HEK293T (cell line): ENCODE measurements at regions not wholly inside any gene's neighbourhood (a gene's known extent, or its start where the extent isn't known, plus 50 kb on each side); places are given as distances from the start of the nearest gene placed in this dataset.

ENCODE experiments used
- BHLHE40 ChIP-seq: fragments of 450-650 bp; IDR thresholded peaks from 2 replicates; pipeline ENCODE4 v1.6.1; 2016; ENCODE audit warnings: mild to moderate bottlenecking, moderate library complexity, borderline replicate concordance
- FOXA1 ChIP-seq: fragments of 450-650 bp; IDR thresholded peaks from 2 replicates; pipeline ENCODE4 v1.6.1; 2016; ENCODE audit warnings: mild to moderate bottlenecking
- FOXK2 ChIP-seq: fragments of 450-650 bp; IDR thresholded peaks from 2 replicates; pipeline ENCODE4 v1.6.1; 2016; ENCODE audit warnings: mild to moderate bottlenecking
- FOXM1 ChIP-seq: fragments of 450-650 bp; IDR thresholded peaks from 2 replicates; pipeline ENCODE4 v1.6.1; 2017; ENCODE audit warnings: mild to moderate bottlenecking, borderline replicate concordance
- HDGF ChIP-seq: fragments of 450-650 bp; IDR thresholded peaks from 2 replicates; pipeline ENCODE4 v1.6.1; 2017; ENCODE audit warnings: antibody characterized with exemption, borderline replicate concordance
- L3MBTL2 ChIP-seq: fragments of 450-650 bp; conservative IDR thresholded peaks from 2 replicates; pipeline ENCODE4 v1.6.1; 2016; ENCODE audit warnings: mild to moderate bottlenecking
- NFRKB ChIP-seq: fragments of 450-650 bp; IDR thresholded peaks from 2 replicates; pipeline ENCODE4 v1.6.1; 2016; ENCODE audit warnings: mild to moderate bottlenecking, moderate library complexity
- SUZ12 ChIP-seq: fragments of 450-650 bp; IDR thresholded peaks from 2 replicates; pipeline ENCODE4 v1.6.1; 2016; ENCODE audit warnings: mild to moderate bottlenecking
- TARDBP ChIP-seq: fragments of 450-650 bp; IDR thresholded peaks from 2 replicates; pipeline ENCODE4 v1.6.1; 2016
- TF ChIP-seq, protein P1 (sequence below): fragments of 450-650 bp; IDR thresholded peaks from 2 replicates; pipeline ENCODE4 v1.6.1; 2016

DNA sequence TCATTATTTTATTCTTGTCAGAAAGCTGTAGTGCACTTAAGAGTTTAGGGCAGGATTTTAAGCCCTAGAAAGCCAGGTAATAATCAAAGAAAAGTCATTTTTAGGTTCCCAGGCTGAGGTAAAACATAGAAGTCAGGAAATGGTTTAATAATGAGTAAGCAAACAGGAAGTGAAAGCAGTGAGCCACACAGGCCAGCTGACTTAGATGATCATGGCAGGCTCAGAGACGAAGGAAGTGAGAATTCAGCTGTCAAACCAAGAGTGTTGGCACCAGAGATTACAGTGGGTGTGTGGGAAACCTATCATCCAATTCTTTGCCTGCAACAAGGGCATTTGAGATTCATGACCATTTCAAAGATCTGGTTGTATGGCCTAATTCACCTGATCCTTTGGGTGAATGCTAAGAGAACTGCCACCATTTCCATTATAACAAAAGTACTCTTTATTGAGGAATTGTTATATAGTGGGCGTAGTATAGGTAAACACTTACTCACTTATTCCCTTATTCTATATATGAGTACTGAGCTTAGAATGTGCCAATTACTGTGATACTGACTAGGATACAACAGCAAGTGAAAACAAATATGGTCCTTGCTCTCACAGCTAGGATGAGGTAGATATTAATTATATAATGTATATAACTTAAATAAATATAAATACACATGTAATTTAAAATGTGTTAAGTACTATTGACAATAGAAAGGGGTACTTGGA is 103.7 kb upstream of the EDNRB start:
- TF ChIP-seq FOXM1 (no peak), HDGF (no peak), NFRKB (no peak), FOXK2 (no peak), TARDBP (no peak), BHLHE40 (no peak), FOXA1 (no peak), SUZ12 (no peak), L3MBTL2 (no peak)
- TF ChIP-seq, protein P1, sequence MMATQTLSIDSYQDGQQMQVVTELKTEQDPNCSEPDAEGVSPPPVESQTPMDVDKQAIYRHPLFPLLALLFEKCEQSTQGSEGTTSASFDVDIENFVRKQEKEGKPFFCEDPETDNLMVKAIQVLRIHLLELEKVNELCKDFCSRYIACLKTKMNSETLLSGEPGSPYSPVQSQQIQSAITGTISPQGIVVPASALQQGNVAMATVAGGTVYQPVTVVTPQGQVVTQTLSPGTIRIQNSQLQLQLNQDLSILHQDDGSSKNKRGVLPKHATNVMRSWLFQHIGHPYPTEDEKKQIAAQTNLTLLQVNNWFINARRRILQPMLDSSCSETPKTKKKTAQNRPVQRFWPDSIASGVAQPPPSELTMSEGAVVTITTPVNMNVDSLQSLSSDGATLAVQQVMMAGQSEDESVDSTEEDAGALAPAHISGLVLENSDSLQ = no peak
